Superior temporal gyrus (tissue), 1 donor: ENCODE measurements at regions not wholly inside any gene's neighbourhood (a gene's known extent, or its start where the extent isn't known, plus 50 kb on each side); places are given as distances from the start of the nearest gene placed in this dataset.

Experiments used
- DNase-seq: peaks from one replicate; pipeline ENCODE4 v3.0.0-alpha.2; 2016; ENCODE audit errors: extremely low spot score

- DNase-seq = no peak
Measured at GRCh38 chr3:127107491-127108375, 85.2 kb upstream of the PRR23E start.

- DNase-seq = no peak
Measured at GRCh38 chr3:127108796-127109195, 84.1 kb upstream of the PRR23E start.

GRCh38 chr3:127110982-127111693, 81.8 kb upstream of the PRR23E start:
- no peak for DNase-seq

DNA sequence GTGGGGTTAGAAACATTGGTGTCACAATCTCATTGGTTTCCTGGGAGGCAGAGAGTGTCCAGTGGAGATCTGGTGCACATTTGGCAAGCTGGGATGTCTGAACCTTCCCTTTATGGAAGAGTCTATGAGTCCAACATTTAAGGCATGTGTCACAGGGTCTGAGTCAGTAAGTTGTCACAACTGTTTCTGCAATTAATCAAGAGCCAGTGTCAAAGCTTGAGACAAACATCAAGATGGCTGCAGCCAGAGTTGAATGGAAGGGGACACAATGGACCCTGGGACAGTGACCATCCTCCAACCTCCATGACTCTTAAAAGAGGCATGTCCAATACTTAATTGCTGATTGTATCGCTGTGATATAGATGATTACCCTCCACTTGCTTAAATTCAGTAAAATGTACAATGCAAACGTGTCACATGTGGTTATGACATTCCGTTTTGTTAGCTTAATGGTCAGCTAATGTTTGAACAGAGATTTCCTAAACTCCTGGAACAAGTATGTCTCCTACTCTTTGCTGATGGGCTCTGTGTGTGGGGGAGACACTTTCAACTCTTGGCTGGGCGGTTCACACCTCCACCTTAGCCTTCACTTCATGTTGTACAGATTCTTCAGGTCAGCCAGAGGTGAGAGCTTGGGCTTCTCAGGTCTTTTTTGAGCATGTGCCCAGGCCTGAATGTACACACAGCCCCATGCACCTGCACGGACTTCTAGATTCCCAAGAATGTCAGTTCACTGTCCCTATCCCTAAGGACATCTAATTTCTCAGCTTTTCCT, 79.9 kb upstream of the PRR23E start:
- no peak for DNase-seq

DNA sequence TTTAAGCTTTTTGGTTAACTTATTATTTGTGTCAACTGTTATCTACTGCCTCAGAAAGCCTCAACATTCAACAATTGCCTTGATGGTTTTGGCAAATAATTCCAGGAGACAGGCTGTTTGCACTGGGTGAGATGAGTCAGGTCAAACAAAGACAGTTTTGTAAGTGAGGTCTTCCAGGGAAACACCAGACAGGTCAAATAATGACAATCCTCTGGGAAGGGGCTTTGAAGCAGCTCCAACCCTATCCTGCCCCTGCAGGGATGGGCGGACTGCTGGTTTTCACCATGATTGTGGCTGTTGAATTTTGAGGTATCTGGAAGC, 79.4 kb upstream of the PRR23E start:
- DNase-seq = no peak

DNA sequence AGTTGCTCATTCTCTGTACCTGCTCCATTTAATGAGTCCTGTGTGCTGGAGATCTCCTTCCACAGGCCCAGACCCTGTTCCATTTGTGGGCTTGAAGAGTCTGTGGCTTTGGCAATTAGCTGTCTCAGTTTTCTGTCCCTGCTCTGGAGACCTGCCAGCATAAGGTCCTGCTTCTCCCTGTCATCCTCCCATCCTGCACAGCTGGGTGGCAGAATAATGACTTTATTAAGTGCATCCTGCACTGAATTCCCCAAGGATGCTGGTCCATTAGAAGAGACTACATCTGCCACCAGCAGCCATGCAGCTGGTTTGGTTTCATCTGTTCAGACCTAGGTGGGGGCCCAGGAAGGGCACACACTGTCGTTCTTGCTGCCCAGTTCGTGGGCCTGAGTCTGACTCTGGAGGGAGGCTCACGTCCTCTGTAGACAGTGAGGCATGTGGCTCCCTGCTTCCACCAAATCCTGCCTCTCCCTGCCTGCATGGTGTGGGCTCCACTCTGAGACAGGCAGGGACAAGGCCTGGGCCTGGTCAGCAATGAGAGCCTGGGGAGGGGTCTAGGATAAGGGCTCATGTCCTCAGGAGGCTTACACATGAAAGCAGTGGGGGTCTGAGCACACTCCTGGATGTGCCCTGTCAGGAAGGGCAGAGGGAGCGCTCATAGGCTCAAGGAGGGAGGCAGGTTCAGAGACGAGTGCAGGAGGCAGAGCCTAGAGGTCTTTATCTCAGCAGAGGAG, 78.4 kb upstream of the PRR23E start:
- DNase-seq = no peak

DNA sequence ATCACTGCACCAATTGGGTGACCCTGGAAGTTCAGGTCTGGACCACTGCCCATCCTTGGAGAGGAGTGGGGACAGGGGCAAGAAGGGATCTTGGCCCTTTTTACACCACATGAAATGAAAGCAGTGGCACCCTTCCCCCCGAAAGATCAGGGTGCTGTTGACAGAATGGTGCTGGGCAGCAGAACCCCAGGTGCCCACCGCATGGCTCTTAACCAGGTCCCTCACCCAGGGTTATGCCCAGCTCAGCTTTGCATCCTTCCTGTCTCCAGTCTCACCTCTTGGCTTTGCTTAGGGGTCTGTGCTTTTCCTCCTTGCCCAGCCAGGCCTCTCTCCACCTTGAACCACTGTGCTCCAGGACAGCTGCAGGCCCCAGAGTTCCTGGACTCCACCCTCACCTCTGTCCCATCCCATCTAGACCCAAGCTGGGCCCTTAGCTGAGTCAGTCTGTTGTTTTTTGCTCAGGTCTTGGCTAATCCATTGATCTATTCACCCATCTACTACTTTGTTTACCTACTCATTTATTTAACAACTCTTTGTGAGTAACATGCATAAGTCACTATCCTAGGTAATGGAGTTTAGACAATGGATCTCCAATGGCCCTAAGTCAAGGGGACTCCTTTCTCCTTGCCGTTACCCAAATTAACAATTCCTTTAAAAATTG, 77.1 kb upstream of the PRR23E start:
- DNase-seq = no peak

GRCh38 chr3:127118366-127118765, 74.6 kb upstream of the PRR23E start:
- DNase-seq = no peak

DNA sequence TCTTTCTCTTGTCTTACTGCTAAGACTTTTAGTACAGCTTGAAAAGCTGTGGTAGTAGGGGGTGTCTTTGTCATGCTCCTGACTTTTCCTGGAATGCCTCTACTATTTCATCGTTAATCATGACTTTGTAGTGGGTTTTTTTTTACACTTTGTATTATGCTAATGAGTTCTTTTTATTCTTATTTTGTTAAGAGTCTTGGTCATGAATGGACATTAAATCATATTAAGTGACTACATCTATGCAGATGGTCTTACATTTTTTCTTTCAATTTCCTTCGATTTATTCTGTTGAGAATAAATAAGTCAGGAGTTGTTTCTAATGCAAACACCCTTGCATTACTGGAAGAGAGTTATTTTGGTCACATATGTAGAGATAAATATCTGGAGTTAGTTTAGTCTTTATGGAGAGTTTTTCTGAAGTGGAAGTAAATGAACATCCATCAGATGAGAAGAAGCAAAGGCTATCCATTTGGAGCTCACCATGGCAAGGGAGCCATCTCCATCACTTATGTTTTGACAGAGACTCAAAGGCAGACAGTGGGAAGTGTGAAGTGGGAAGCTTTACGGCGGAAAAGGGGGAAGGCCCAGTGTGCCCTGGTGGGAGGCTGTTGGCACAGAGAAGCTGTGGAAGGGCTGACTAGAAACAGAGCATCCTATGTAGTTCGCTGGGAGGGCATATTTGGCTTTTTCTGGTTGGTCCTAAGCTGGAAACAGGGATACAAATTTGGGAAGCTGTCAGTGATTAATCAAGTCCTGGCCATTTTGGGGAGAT, 73.1 kb upstream of the PRR23E start:
- DNase-seq = no peak

DNA sequence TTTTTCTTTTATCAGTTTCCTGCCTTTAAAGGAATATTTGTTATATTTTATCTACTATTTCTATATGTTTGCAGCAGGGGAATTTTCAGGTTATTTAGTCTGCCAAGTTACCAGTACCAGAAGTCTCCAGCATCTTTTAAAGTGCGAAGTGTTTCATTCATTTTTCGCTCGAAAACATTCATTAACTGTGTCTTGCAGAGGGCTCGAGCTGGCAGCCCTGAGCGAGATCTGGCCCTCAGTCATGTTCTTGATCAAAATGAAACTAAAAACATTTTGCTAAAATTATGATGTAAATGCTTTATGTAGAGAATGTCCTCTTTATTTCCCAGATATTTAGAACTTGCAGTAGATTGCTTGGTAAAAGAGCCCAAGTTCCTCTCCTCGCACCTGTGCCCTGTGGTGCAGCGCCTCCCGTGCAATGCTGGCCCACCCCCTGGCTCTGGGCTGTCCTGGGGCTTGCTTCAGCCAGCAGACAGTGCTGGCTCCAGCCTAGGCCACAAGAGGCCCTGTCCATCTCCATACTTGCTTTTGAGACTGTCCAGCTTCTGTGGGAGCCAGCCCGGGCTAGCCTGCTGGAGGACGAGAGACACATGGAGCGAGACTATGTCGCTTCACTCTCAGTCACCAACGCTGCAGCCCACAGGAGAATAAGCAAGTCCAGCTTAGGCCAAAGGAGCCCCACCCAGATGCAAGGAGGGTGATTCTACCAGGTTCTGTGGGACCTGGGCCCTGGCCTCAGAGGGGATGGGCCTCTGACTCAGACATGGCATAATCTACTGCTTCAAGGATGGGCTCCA, 71.9 kb upstream of the PRR23E start:
- peak; percentile 20 for DNase-seq

DNA sequence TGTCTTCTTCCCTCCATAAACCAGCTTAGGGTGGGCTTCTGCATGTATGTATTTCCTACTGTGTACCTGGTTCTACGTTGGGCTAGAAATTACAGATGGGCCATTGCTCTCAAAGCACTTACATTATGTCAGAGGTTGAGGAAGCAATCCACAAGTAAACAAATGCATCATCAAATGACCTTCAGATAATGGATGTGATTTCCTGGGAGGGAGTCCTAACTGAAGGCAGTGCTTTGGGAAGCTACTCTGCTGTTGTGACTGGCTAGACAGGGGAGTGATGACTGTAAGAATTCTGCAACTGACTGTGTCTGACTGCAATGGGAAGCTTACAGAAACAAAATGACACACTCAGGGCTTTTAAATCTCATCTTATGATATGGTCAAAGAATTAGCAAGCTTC, 71.0 kb upstream of the PRR23E start:
- no peak for DNase-seq

GRCh38 chr3:127123533-127123932, 69.4 kb upstream of the PRR23E start:
- no peak for DNase-seq

DNA sequence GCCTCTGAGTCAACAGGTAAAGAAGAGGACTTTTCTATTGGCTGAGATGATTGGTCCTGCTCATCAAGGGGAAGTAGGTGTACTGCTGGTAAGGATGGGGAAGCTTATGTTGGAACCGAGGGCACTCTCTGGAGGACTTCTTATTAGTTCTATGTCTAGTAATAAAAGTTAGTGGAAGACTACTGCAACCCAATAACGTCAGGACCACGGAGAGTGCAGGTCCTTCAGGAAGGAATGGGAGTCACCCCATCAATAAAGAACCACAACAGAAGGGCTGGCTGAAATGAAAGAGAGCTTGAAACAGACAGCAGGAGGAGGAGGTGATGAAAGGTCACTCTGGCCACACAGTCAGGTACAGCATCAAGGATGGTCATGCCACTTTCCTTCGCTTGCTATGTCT, 68.8 kb upstream of the PRR23E start:
- no peak for DNase-seq

- no peak for DNase-seq
Measured at GRCh38 chr3:127131424-127132170, 61.3 kb upstream of the PRR23E start.

DNA sequence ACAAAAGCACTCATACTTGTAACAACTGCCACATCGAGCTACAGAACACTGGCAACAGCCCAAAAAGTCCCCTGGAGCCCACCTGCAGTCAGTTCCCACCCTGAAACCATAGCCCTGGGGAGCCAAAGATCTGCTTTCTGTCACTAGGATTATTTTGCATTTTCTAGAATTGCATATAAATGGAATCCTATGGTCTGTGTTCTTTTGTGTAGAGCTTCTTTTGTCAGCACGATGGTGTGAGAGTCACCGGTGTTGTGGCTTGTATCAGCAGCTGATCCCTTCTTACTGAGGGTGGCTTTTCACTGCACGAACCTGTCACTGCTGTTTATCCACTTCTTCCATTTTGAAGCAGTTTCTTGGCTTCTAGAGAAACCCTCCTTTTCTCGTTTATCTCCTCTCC, 60.1 kb upstream of the PRR23E start:
- no peak for DNase-seq

DNA sequence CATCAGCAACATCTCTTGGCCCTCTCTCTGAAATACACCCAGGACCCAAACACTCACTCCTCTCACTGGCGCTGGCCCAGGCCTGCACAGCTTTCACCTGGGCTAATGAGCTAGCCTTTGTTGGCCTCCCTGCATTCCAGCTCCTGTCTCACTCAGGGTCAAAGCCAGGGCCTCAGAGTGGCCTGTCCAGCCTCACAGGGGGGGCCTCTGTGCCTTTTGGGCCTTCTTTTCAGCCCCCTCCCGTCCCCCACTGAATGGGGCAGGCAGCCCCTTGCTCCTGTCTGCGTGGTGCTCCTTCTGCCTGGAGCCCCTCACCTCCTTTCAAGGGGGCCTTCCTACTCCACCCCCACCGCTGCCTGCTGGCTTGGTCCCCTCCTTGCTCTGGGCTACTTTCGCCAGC, 59.0 kb upstream of the PRR23E start:
- no peak for DNase-seq

DNA sequence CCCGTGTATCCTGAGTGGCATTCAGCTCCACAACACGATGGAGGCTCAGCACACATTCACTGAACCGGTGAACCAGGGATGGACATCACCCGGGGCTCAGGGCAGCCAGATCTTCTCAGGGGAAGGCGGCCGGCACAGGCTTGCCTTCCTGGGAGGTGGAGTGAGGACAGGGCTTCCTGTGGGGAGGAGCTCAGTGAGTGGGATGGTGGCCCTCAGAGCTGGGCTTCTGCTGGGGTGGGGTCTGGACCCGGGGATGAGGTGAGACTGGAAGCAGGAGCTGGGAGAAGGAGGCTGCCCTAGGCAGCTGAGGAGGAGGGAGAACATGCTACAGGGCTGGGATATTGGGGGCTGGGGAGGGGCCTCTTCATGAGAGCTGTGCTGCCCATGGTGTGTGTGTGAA, 58.5 kb upstream of the PRR23E start:
- DNase-seq = no peak

DNA sequence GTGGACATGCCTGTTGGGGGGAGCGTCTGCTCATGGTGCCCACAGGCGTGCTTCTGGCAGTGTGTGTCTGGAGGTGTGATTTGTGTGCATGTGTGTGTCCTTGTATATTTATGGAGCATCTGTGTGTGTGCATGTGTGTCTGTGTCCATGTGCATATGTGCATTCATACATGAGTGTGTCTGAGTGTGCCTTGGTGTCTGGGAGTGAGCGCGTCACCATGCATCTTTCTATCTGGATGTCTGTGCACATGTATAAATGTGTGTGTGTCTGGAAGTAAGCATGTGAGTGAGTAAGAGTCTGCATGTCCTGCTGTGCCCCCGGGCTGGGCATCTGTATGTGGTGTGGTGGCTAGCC, 58.1 kb upstream of the PRR23E start:
- DNase-seq = no peak
